ENCODE measurements at regions not wholly inside any gene's neighbourhood (a gene's known extent, or its start where the extent isn't known, plus 50 kb on each side); places are given as distances from the start of the nearest gene placed in this dataset.
"Not testable (repeated sequence)": the region's sequence is repeated elsewhere in the genome, so short reads cannot be mapped to it uniquely, and the experiment has no call there.

DNA sequence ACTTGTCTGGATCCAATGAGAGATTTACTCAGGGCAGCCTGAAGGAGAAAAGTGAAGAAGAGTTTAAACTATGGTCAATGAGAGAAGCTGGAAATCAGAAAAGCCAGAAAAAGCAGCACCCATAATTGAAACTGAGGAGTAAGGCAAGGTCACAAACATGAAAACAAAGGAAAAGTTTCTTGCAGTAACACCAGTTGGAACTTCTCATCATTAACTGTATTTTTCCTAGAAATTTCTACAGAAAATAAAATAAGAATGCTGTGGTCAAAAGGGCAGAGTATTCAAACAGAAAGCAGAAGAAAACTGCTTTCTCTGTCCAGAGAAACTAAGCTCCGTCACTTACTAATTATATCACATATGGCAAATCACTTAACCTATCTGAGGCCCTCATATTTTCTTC lies 102.2 kb downstream of the OR13H1 start:
- no peak for DNase-seq (ENCODE audit: low spot score in 2 of 2)
- H3K4me1 ChIP-seq, result no peaks in the 10 kb centered on the region
- no peaks in the 10 kb centered on the region for H3K36me3 ChIP-seq
- WGBS, result 67% methylated on average over 1 of the region's 1 CpG
- no peak for TF ChIP-seq POLR2AphosphoS5 (IDR thresholded peaks at IDR 0.05)
- TF ChIP-seq EP300 (IDR thresholded peaks at IDR 0.05), result no peak
- TF ChIP-seq, protein P1, sequence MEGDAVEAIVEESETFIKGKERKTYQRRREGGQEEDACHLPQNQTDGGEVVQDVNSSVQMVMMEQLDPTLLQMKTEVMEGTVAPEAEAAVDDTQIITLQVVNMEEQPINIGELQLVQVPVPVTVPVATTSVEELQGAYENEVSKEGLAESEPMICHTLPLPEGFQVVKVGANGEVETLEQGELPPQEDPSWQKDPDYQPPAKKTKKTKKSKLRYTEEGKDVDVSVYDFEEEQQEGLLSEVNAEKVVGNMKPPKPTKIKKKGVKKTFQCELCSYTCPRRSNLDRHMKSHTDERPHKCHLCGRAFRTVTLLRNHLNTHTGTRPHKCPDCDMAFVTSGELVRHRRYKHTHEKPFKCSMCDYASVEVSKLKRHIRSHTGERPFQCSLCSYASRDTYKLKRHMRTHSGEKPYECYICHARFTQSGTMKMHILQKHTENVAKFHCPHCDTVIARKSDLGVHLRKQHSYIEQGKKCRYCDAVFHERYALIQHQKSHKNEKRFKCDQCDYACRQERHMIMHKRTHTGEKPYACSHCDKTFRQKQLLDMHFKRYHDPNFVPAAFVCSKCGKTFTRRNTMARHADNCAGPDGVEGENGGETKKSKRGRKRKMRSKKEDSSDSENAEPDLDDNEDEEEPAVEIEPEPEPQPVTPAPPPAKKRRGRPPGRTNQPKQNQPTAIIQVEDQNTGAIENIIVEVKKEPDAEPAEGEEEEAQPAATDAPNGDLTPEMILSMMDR (IDR thresholded peaks at IDR 0.05), result no peak
- no peak for TF ChIP-seq POLR2A (IDR thresholded peaks at IDR 0.05)
- no peaks in the 10 kb centered on the region for H3K9me3 ChIP-seq
- no peaks in the 10 kb centered on the region for H3K27me3 ChIP-seq
- no peak overlapping the region for H3K27ac ChIP-seq
- no peak overlapping the region for H3K4me3 ChIP-seq

DNA sequence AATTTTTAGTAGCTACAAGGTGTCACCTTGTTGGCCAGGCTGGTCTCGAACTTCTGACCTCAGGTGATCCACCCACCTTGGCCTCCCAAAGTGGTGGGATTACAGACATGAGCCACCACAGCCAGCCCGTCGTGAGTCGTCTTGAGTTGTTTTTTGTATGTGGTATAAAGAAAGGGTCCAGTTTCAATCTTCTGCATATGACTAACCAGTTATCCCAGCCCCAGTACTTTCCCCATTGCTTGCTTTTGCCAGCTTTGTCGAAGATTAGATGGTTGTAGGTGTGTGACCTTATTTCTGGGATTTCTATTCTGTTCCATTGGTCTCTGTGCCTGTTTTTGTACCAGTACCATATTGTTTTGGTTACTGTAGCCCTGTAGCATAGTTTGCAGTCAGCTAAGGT lies 105.9 kb downstream of the OR13H1 start:
- 62% methylated on average over 5 of the region's 5 CpGs for WGBS
- H3K27ac ChIP-seq, result no peak overlapping the region
- no peak for DNase-seq (ENCODE audit: low spot score in 2 of 2)
- TF ChIP-seq POLR2AphosphoS5 (IDR thresholded peaks at IDR 0.05), result no peak
- TF ChIP-seq, protein P1 (IDR thresholded peaks at IDR 0.05), result no peak
- TF ChIP-seq POLR2A (IDR thresholded peaks at IDR 0.05), result no peak
- no peak for TF ChIP-seq EP300 (IDR thresholded peaks at IDR 0.05)
- no peaks in the 10 kb centered on the region for H3K9me3 ChIP-seq
- H3K4me1 ChIP-seq, result no peaks in the 10 kb centered on the region
- no peaks in the 10 kb centered on the region for H3K36me3 ChIP-seq
- H3K4me3 ChIP-seq, result no peak overlapping the region
- no peaks in the 10 kb centered on the region for H3K27me3 ChIP-seq

DNA sequence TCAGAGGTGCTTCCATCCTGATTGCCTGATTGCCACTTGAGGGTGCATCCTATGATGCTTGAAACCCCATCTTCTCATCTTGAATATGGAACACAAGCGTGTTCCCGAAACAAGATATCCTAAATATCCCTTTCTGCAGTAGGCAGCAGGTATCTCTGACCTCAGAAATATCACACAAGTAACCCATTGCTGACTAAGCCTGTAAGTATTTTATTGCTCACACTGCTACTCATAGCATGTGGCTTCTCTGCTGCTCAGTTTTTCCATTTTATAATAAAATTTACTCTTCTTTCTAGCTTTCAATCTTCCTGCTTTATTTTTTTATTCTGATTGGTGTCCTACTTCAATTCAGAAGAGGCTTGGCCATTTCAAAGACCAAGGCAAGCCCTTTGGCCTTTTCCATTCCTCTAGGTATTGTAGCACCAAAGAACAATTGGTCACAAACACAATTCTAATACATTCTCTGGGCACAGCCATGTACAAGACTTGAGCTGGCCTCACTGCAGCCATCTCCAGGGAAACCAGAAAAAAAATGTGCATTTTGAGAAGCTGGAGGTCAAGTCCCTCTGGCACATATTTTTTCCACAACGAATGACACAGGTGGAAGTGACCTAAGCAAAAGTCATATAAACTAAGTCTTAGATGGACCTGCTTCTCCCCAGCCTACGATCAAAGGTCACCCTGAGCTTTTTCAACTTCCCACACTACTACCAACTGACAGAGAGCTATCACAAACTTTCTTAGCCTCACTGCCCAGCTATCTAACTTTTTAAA lies 107.0 kb downstream of the OR13H1 start:
- no peaks in the 10 kb centered on the region for H3K9me3 ChIP-seq
- no peak overlapping the region for H3K27ac ChIP-seq
- no peaks in the 10 kb centered on the region for H3K36me3 ChIP-seq
- no peak for DNase-seq (ENCODE audit: low spot score in 2 of 2)
- no peaks in the 10 kb centered on the region for H3K27me3 ChIP-seq
- TF ChIP-seq POLR2AphosphoS5 (IDR thresholded peaks at IDR 0.05) (no peak), POLR2A (IDR thresholded peaks at IDR 0.05) (no peak), EP300 (IDR thresholded peaks at IDR 0.05) (no peak)
- TF ChIP-seq, protein P1 (IDR thresholded peaks at IDR 0.05), result no peak
- no peaks in the 10 kb centered on the region for H3K4me1 ChIP-seq
- 68% methylated on average over 4 of the region's 4 CpGs for WGBS
- H3K4me3 ChIP-seq, result no peak overlapping the region

DNA sequence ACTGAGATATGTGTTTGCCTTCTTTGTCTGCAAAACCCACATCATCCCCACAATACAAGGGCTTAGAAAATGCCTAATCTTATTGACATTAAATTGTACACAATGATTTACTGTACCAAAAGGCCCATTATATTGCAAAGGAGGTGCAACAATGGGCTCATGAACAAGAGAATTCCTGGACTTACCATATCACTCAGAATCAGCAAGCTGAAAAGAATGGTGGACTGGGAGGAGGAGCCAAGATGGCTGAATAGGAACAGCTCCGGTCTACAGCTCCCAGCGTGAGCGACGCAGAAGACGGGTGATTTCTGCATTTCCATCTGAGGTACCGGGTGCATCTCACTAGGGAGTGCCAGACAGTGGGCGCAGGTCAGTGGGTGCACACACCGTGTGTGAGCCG lies 119.9 kb downstream of the OR13H1 start:
- 87% methylated on average over 9 of the region's 9 CpGs for WGBS
- not testable (repeated sequence) for H3K4me1 ChIP-seq; DNase-seq (ENCODE audit: low spot score in 2 of 2); H3K4me3 ChIP-seq; H3K27me3 ChIP-seq; H3K9me3 ChIP-seq; H3K36me3 ChIP-seq; H3K27ac ChIP-seq

DNA sequence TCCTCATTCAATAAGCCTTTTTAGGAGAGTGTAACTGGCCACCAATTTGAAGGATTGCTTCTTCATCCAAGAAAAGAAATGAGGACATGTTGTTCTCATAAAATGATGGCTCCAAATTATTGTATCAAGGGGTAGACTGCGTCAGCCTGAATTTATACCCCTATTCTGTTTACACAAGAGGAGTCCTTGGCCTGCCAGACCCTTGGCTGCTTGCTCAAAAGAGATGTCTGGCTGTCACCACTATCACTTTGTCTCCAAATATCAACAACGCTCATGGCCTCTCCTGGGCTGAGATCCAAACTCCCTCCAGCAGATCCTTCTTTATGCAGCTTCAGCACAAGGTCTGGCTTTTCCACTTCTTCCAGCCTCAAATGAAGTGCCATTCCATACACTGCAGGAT lies 127.9 kb downstream of the OR13H1 start:
- Histone ChIP-seq H3K9me3 (no peaks in the 10 kb centered on the region), H3K27me3 (no peaks in the 10 kb centered on the region), H3K36me3 (no peaks in the 10 kb centered on the region), H3K4me3 (no peak overlapping the region), H3K4me1 (no peaks in the 10 kb centered on the region), H3K27ac (no peak overlapping the region)
- no peak for DNase-seq (ENCODE audit: low spot score in 2 of 2)
- TF ChIP-seq POLR2A (IDR thresholded peaks at IDR 0.05), result no peak
- TF ChIP-seq, protein P1 (IDR thresholded peaks at IDR 0.05), result no peak
- TF ChIP-seq POLR2AphosphoS5 (IDR thresholded peaks at IDR 0.05), result no peak
- no peak for TF ChIP-seq EP300 (IDR thresholded peaks at IDR 0.05)
- WGBS, result 40% methylated on average over 2 of the region's 2 CpGs

Data from suprapubic skin (tissue), 4 donors.